GM21528 (cell line): ENCODE measurements at regions not wholly inside any gene's neighbourhood (a gene's known extent, or its start where the extent isn't known, plus 50 kb on each side); places are given as distances from the start of the nearest gene placed in this dataset.

Experiments
- ATAC-seq: cut with Tn5 transposase; IDR thresholded peaks from one replicate; pipeline ENCODE4 v1.9.1; 2021; ENCODE audit warnings: mild to moderate bottlenecking, moderate library complexity; ENCODE audit not compliant: unreplicated experiment, low FRiP score

GRCh38 chr5:113897748-113898147, 384.3 kb downstream of the YTHDC2 start:
- ATAC-seq: no peak

DNA sequence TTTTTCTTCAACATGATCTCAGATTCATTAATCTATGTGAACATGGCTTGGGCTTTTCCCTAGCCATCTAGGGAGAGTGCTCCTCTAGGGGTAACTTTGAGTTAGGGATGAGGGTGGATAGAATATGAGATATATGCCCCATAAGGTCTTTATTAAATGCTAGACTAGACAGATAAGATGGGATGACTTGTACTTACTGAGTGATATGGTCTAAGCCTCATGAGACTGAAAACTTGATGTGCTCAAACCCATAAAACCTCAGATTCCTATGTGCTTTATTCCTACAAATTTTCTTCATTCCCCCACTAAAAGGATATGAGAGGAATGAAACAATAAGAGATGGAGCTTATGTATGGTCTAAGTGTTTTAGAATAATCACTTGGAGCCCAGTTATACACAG, 386.6 kb downstream of the YTHDC2 start:
- no peak for ATAC-seq

DNA sequence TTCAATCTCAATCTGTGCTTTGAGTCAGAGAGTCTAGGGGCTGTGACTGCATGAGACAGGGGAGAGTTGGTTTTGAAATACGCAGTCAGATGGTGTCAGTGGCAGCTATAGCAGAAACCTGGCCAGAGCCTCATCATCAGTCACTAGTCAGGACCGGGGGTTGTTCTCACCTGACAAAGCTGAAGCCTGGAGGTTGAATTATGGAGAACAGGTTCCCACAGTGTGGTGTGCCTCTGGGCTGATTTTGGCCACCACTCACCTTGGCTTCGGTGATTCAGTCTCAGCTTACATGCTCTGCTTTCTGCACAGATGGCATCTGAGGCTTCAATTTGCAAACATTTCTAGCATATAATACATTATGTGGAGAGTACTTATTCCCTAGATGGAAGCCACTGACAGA, 387.3 kb downstream of the YTHDC2 start:
- ATAC-seq: no peak

DNA sequence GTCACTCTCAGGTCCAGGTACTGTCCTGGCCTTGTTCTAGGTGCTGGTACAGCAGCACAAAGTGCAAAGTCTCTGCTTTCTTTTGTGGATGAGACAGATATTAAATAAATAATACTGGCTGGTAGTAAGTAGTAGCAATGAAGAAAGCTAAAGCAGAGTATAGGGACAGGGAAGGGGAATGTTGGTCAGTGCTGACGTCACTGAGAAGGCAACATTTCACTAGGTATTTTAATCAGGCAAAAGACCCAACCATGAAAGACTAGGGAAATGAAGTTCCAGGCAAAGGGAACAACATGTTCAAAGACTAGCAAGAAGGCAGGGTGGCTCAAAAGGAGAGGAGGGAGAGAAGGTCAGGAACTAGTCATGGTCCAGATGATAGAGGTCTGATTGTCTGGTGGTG, 388.2 kb downstream of the YTHDC2 start:
- no peak for ATAC-seq

DNA sequence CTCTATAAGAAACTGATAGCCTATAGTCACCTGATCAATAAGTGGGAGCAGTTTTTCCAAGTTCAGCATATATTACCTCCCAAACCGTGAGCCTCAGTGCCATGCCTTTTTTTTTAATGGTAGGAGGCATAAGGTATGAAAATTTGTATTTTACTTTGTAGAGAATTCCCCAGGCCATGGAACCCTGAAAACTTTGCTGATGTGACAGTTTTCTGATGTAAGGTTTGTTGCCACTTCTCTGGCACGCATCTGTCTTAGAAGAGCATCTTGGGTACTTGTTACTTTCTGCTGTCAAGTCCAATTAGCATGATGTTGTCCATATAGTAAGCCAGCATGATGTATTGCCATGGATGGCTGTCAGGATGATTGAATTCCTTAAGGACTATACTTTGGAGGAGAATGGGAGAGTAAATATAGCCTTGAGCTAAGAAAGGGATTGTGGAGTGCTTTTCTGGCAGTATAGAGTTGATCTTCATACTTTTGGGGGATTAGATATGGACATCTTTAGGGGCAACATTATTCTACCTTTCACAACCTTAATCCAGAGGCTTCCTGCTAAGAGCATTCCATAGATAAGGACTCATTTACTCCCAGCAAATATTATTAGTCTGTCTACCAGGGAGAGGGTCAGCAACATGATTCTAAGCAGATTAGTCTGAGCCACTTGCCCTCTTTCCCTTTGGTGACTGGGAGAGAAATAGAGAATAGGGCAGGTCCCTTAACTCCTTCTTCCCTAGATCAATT, 389.6 kb downstream of the YTHDC2 start:
- no peak for ATAC-seq

DNA sequence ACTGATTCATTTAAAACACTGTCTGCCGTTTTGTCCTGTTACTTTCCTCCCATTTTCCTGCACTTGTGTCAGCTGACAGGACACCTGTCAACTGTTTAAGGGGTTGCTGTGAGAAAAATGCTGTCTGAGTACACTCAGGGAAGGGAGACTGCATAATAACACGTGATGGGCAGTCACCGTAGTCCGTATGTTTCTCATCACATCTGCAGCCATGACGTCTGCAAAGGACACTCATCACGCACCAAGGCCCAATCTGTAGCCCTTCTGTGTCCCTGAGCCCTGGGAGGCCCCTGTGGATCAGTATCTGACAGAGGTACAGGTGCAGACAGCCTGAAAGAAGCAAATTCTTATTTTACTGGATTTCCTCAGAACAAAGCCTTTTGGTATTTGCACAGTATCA, 396.3 kb downstream of the YTHDC2 start:
- no peak for ATAC-seq

DNA sequence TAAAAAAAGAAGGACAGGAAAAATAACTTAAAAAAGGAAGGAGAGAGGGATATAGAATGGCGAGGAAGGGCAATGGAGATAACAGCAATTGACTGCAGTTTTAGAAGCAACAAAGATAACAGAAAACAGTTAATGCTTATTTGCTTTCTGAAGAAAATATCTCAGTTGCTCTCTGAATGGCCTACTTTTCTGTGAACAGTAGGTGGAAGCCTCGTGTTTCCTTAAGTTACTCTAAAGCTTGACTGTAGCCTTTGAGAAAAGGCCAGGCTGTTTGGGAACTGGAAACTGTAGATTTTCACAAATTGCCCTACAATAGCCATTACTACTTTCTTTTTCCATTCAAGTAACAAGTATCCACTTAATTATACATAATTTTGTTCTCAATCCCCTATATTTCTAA, 404.5 kb downstream of the YTHDC2 start:
- no peak for ATAC-seq

- ATAC-seq: no peak
These were observed 408.8 kb downstream of the YTHDC2 start for GRCh38 chr5:113922343-113922742.

DNA sequence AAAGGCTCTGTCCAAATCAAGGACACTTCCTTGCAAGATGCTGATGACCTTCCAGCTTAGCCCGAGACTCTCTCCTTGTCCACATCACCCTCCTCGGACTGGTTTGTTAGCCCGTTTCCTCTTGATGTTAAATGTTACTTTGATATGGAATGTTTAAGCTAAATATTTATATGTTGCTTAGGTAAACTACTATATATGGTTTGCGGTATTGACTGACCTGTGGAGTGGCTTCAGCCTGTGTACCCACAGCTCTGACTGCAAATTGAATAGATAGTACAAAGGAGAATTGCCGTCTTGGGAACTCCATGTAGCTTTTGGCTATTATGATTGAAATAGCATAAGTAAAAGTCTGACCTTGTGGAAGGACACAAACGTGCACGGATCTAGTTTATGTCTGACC, 422.0 kb downstream of the YTHDC2 start:
- ATAC-seq: no peak

DNA sequence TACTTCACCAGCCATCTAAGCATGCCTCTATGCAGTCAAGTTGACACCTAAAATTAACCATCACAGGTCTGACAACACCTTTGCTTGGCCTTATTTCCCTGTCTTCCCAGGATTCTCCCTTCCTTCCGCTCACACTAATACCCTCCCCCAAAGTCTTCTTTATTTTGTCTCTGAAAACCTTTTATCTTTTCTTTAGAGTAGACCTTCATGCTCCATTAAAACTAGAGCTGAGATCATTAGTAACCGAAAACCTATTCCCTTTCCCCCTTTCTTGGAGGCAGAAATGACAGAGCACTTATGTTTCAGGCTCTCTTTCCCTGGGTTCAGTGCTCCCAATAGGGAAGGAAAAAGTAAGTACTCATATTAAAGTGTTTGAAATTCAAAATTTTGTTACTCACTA, 423.8 kb downstream of the YTHDC2 start:
- ATAC-seq: no peak

- ATAC-seq: no peak
These were observed 421.9 kb upstream of the KCNN2 start for GRCh38 chr5:113939988-113940387.

- ATAC-seq: no peak
These were observed 411.7 kb upstream of the KCNN2 start for GRCh38 chr5:113950186-113950585.

DNA sequence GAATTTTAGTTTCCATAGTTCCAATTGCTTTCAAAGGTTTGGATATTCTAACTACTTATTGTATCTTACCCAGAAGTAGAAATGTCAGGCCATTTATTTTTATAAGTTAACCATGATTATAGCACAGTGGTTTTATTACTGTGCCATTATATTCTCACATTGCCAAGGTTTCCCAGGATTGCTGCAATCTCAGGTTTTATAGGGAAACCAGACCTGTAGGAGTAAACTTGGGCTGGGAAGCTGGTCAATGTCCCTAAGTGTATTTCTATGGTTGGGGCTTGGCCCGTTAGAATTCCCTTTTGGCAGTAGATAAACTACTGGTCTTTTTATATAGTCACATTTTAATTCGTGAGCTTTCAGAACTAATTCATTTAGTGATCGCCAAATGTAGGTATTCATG, 396.6 kb upstream of the KCNN2 start:
- ATAC-seq: no peak

DNA sequence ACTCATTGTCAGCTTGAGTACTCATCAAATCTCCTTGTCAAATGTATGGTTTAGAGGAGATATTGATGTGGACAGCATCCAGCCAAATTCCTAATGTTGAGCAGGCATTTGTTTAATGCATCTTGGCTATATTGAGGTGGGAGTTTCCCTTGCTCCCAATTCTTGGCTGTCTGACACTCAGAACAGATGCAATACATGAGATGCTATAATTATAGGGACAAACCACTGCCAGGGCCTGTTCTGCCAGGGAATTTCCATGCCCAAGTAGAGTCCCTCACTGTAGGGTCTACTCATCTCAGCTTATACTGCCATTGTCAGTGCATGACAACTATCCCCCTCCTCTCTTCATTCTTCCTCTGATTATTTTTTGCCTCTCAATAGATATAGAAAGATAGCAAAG, 392.0 kb upstream of the KCNN2 start:
- no peak for ATAC-seq

DNA sequence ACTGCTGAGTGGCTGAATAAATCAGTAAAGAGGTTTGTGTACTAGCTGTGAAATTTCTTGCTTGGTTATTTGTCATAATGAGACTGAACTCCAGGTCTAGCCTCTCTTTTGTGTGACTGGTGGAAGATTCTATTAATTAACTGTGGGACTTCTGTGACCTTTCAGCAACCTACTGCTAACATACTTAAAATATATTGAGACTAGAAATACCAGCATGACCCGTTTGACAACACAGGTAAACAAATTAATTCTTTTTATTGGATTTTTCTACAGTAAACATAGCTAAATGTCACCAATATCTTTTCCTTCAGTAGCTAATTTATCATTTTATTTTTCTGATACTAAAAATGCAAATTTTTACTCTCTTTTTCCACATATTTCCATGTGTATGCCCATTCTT, 390.4 kb upstream of the KCNN2 start:
- ATAC-seq: no peak

- ATAC-seq: no peak
These were observed 386.9 kb upstream of the KCNN2 start for GRCh38 chr5:113974976-113975375.

GRCh38 chr5:113984928-113985327, 376.9 kb upstream of the KCNN2 start:
- ATAC-seq: no peak

DNA sequence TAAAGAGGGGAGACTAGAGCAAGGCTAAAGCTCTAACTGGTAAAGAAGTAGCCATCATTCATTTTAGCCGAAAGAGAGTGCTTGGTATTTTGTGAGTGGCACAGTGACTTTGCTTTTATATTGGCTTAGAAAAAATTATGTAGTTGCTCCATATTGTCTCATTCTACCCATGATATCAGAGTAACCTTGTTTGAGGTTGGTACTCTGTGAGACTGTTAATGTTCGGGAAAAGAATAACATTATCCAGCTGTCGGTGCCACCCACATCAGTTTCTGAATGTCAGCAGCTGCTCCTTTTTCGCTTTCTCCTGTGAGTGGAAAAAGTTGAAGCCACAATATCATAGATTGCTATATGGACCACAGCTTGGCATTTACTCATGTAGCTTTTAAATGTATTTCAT, 376.4 kb upstream of the KCNN2 start:
- no peak for ATAC-seq

GRCh38 chr5:113989278-113989912, 372.5 kb upstream of the KCNN2 start:
- ATAC-seq: no peak

- ATAC-seq: no peak
These were observed 372.0 kb upstream of the KCNN2 start for GRCh38 chr5:113989913-113990305.

GRCh38 chr5:114001076-114001475, 360.8 kb upstream of the KCNN2 start:
- no peak for ATAC-seq

- no peak for ATAC-seq
These were observed 355.3 kb upstream of the KCNN2 start for GRCh38 chr5:114006582-114006981.
